ENCODE measurements at regions not wholly inside any gene's neighbourhood (a gene's known extent, or its start where the extent isn't known, plus 50 kb on each side); places are given as distances from the start of the nearest gene placed in this dataset.

- TF ChIP-seq ZFP41 (CRISPR knock-in tag; IDR thresholded peaks at IDR 0.05; ENCODE audit: borderline replicate concordance), result no peak
- TF ChIP-seq, protein P1, sequence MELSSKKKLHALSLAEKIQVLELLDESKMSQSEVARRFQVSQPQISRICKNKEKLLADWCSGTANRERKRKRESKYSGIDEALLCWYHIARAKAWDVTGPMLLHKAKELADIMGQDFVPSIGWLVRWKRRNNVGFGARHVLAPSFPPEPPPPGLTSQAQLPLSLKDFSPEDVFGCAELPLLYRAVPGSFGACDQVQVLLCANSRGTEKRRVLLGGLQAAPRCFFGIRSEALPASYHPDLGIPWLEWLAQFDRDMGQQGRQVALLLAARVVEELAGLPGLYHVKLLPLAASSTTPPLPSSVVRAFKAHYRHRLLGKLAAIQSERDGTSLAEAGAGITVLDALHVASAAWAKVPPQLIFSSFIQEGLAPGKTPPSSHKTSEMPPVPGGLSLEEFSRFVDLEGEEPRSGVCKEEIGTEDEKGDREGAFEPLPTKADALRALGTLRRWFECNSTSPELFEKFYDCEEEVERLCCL (CRISPR knock-in tag; IDR thresholded peaks at IDR 0.05; ENCODE audit: borderline replicate concordance), result no peak
- TF ChIP-seq EEA1 (CRISPR knock-in tag; IDR thresholded peaks at IDR 0.05; ENCODE audit: borderline replicate concordance), result no peak
- no peak for TF ChIP-seq RFX3 (CRISPR knock-in tag; IDR thresholded peaks at IDR 0.05)
- TF ChIP-seq MLLT10 (CRISPR knock-in tag; IDR thresholded peaks at IDR 0.05), result no peak
- TF ChIP-seq RAD21 (CRISPR knock-in tag; IDR thresholded peaks at IDR 0.05), result peak; percentile 6; the same call in 1 of the 2 replicates
- no peak for TF ChIP-seq ZNF672 (CRISPR knock-in tag; IDR thresholded peaks at IDR 0.05)
- peak; percentile 87 for TF ChIP-seq ISL2 (CRISPR knock-in tag; IDR thresholded peaks at IDR 0.05)
- TF ChIP-seq NFYB (CRISPR knock-in tag; IDR thresholded peaks at IDR 0.05), result no peak
- TF ChIP-seq MYNN (CRISPR knock-in tag; IDR thresholded peaks at IDR 0.05; ENCODE audit: low read depth), result no peak
- TF ChIP-seq RXRB (CRISPR knock-in tag; IDR thresholded peaks at IDR 0.05; ENCODE audit: borderline replicate concordance), result peak; percentile 72
- no peak for TF ChIP-seq ZNF24 (IDR thresholded peaks at IDR 0.05)
- TF ChIP-seq POLR2AphosphoS2 (IDR thresholded peaks at IDR 0.05; ENCODE audit: low read depth, low read length), result no peak
- TF ChIP-seq RFX1 (IDR thresholded peaks at IDR 0.05), result no peak
- peak; percentile 57; the same call in 1 of the 2 replicates for TF ChIP-seq THRA (CRISPR knock-in tag; IDR thresholded peaks at IDR 0.05; ENCODE audit: borderline replicate concordance)
- TF ChIP-seq ZNF629 (CRISPR knock-in tag; conservative IDR thresholded peaks at IDR 0.05), result 0 out of 2 replicates have a peak, but pooled peaks have one; percentile 23
- no peak for TF ChIP-seq ZSCAN21 (CRISPR knock-in tag; IDR thresholded peaks at IDR 0.05; ENCODE audit: borderline replicate concordance)
- no peak for TF ChIP-seq LCORL (IDR thresholded peaks at IDR 0.05)
- TF ChIP-seq LCORL (CRISPR knock-in tag; IDR thresholded peaks at IDR 0.05), result no peak
- no peak for TF ChIP-seq NFKBIZ (CRISPR knock-in tag; IDR thresholded peaks at IDR 0.05)
- peak; percentile 44; the same call in 1 of the 2 replicates for TF ChIP-seq ZNF605 (CRISPR knock-in tag; IDR thresholded peaks at IDR 0.05)
- TF ChIP-seq, protein P2, sequence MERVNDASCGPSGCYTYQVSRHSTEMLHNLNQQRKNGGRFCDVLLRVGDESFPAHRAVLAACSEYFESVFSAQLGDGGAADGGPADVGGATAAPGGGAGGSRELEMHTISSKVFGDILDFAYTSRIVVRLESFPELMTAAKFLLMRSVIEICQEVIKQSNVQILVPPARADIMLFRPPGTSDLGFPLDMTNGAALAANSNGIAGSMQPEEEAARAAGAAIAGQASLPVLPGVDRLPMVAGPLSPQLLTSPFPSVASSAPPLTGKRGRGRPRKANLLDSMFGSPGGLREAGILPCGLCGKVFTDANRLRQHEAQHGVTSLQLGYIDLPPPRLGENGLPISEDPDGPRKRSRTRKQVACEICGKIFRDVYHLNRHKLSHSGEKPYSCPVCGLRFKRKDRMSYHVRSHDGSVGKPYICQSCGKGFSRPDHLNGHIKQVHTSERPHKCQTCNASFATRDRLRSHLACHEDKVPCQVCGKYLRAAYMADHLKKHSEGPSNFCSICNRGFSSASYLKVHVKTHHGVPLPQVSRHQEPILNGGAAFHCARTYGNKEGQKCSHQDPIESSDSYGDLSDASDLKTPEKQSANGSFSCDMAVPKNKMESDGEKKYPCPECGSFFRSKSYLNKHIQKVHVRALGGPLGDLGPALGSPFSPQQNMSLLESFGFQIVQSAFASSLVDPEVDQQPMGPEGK (CRISPR knock-in tag; IDR thresholded peaks at IDR 0.05), result no peak
- peak; percentile 86 for TF ChIP-seq MIXL1 (CRISPR knock-in tag; IDR thresholded peaks at IDR 0.05)
- TF ChIP-seq KAT2B (IDR thresholded peaks at IDR 0.05; ENCODE audit: borderline replicate concordance, low read depth, low read length), result no peak
- no peak for TF ChIP-seq PHB2 (IDR thresholded peaks at IDR 0.05; ENCODE audit: partially characterized antibody)
- TF ChIP-seq, protein P3, sequence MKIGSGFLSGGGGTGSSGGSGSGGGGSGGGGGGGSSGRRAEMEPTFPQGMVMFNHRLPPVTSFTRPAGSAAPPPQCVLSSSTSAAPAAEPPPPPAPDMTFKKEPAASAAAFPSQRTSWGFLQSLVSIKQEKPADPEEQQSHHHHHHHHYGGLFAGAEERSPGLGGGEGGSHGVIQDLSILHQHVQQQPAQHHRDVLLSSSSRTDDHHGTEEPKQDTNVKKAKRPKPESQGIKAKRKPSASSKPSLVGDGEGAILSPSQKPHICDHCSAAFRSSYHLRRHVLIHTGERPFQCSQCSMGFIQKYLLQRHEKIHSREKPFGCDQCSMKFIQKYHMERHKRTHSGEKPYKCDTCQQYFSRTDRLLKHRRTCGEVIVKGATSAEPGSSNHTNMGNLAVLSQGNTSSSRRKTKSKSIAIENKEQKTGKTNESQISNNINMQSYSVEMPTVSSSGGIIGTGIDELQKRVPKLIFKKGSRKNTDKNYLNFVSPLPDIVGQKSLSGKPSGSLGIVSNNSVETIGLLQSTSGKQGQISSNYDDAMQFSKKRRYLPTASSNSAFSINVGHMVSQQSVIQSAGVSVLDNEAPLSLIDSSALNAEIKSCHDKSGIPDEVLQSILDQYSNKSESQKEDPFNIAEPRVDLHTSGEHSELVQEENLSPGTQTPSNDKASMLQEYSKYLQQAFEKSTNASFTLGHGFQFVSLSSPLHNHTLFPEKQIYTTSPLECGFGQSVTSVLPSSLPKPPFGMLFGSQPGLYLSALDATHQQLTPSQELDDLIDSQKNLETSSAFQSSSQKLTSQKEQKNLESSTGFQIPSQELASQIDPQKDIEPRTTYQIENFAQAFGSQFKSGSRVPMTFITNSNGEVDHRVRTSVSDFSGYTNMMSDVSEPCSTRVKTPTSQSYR (CRISPR knock-in tag; IDR thresholded peaks at IDR 0.05; ENCODE audit: borderline replicate concordance), result peak; percentile 51; the same call in 1 of the 2 replicates
These were observed 68.6 kb upstream of the ERRFI1 start (continued) for GRCh38 chr1:8094481-8095241.
